HCT116 (cell line): ENCODE measurements at regions not wholly inside any gene's neighbourhood (a gene's known extent, or its start where the extent isn't known, plus 50 kb on each side); places are given as distances from the start of the nearest gene placed in this dataset.

Source experiments
- ATAC-seq: fragments of 200-7000 bp; cut with Tn5 transposase; 2 replicates; pipeline ENCODE4 v1.9.1; 2020; ENCODE audit warnings: mild to moderate bottlenecking, moderate library complexity
- BruUV-seq: library from RNA; stranded (reverse); fragments of 400-500 nt; replicated peaks from 2 replicates; lab custom pipeline; 2021; lab: Mats Ljungman, UMichigan
- CTCF ChIA-PET: fragments of 300-600 bp; sonication (Branson Sonifier 250); formaldehyde crosslinking; loops from one replicate; lab custom pipeline; 2021; ENCODE audit warnings: antibody characterized with exemption; lab: Charles Lee
- POLR2A ChIA-PET: fragments of 300-600, 350-600 bp; sonication (Branson Sonifier 250); formaldehyde crosslinking; loops from one replicate; lab custom pipeline; 2021; ENCODE audit warnings: antibody characterized with exemption; lab: Charles Lee
- RAD21 ChIA-PET, 2 experiments: fragments of 300-600 bp; sonication (Branson Sonifier 250); formaldehyde crosslinking; loops; one replicate each; lab custom pipeline; 2023; ENCODE audit warnings: low total read pairs in 2 of 2; ENCODE audit not compliant: uncharacterized antibody in 2 of 2, unreplicated experiment in 2 of 2, low non-redundant PET in 1 of 2; lab: Charles Lee
- DNase-seq: peaks from one replicate; pipeline ENCODE4 v3.0.0-alpha.2; 2010; ENCODE audit warnings: low read depth, low spot score
- H2AFZ ChIP-seq: fragments of 200-600 bp; shearing (Covaris generic), sonication (generic); 2 replicates; pipeline ENCODE4 v1.6.1; 2017; ENCODE audit warnings: low read depth, mixed run types, mixed read lengths, antibody characterized with exemption, low read length; ENCODE audit not compliant: poor library complexity, severe bottlenecking
- H3K27ac ChIP-seq: 2 replicates; pipeline ENCODE4 v1.5.1; 2012; ENCODE audit warnings: low read depth, low read length
- H3K27me3 ChIP-seq: fragments of 200-600 bp; sonication (generic); 2 replicates; pipeline ENCODE4 v1.6.1; 2016; ENCODE audit warnings: mixed run types, low read length, mixed read lengths; ENCODE audit not compliant: insufficient read depth
- H3K36me3 ChIP-seq, 2 experiments: fragments of 200-500 bp in 1 of 2; fragments of 200-600 bp in 1 of 2; sonication (Bioruptor generic) in 1 of 2; sonication (generic) in 1 of 2; 2 replicates each; pipeline versions ENCODE4 v1.5.1 to v1.6.1; 2014 to 2016; ENCODE audit warnings: low read length in 2 of 2, inconsistent platforms in 1 of 2, mixed read lengths in 1 of 2, mixed run types in 1 of 2; ENCODE audit not compliant: insufficient read depth in 2 of 2, control insufficient read depth in 1 of 2
- H3K4me1 ChIP-seq, 2 experiments: fragments of 200-600 bp in 1 of 2; sonication (generic) in 1 of 2; 2 replicates each; pipeline versions ENCODE4 v1.5.1 to v1.6.1; 2012 to 2017; ENCODE audit warnings: low read length in 2 of 2, inconsistent platforms in 1 of 2, mild to moderate bottlenecking in 1 of 2, mixed read lengths in 1 of 2, mixed run types in 1 of 2, moderate library complexity in 1 of 2; ENCODE audit not compliant: insufficient read depth in 2 of 2, control insufficient read depth in 1 of 2
- H3K4me2 ChIP-seq: fragments of 200-600 bp; sonication (generic); 2 replicates; pipeline ENCODE4 v1.6.1; 2017; ENCODE audit warnings: mixed run types, low read length, mixed read lengths
- H3K4me3 ChIP-seq, 2 experiments: fragments of 200-600 bp in 1 of 2; sonication (generic) in 1 of 2; replicated peaks in 1 of 2; 2 replicates each; pipeline ENCODE4 v1.5.1; 2011 to 2016; ENCODE audit warnings: low read length in 2 of 2, control low read depth in 1 of 2, low read depth in 1 of 2, mild to moderate bottlenecking in 1 of 2, mixed read lengths in 1 of 2, mixed run types in 1 of 2
- H3K79me2 ChIP-seq: fragments of 200-600 bp; sonication (generic); 2 replicates; pipeline ENCODE4 v1.6.1; 2017; ENCODE audit warnings: mild to moderate bottlenecking, mixed run types, low read length, moderate library complexity, mixed read lengths; ENCODE audit not compliant: insufficient read depth
- H3K9ac ChIP-seq: fragments of 200-600 bp; sonication (generic); 2 replicates; pipeline ENCODE4 v1.6.1; 2016; ENCODE audit warnings: low read length, mixed read lengths
- H3K9me2 ChIP-seq: fragments of 200-600 bp; sonication (generic), shearing (Covaris generic); 2 replicates; pipeline ENCODE4 v1.6.1; 2017; ENCODE audit warnings: mixed run types, mild to moderate bottlenecking, moderate library complexity; ENCODE audit not compliant: insufficient read depth
- H3K9me3 ChIP-seq, 2 experiments: fragments of 200-500 bp in 1 of 2; fragments of 200-600 bp in 1 of 2; sonication (Bioruptor generic) in 1 of 2; sonication (generic) in 1 of 2; 2 replicates each; pipeline ENCODE4 v1.6.1; 2014 to 2017; ENCODE audit warnings: low read length in 2 of 2, mixed read lengths in 2 of 2, inconsistent platforms in 1 of 2, low read depth in 1 of 2, mild to moderate bottlenecking in 1 of 2, mixed run types in 1 of 2, moderate library complexity in 1 of 2; ENCODE audit not compliant: control insufficient read depth in 1 of 2, insufficient read depth in 1 of 2
- H4K20me1 ChIP-seq: fragments of 200-600 bp; sonication (generic), shearing (Covaris generic); 2 replicates; pipeline ENCODE4 v1.6.1; 2017; ENCODE audit warnings: mixed run types, mild to moderate bottlenecking, moderate library complexity; ENCODE audit not compliant: insufficient read depth
- ATF3 ChIP-seq: IDR thresholded peaks from 2 replicates; pipeline ENCODE4 v1.6.1; 2012
- CBX3 ChIP-seq: IDR thresholded peaks from 2 replicates; pipeline ENCODE4 v1.6.1; 2012; ENCODE audit warnings: low read depth
- EGR1 ChIP-seq: IDR thresholded peaks from 2 replicates; pipeline ENCODE4 v1.6.1; 2012; ENCODE audit warnings: low read depth
- ELF1 ChIP-seq: IDR thresholded peaks from 2 replicates; pipeline ENCODE4 v1.6.1; 2012; ENCODE audit warnings: low read depth, borderline replicate concordance
- EZH2 ChIP-seq: fragments of 200-600 bp; sonication (generic); IDR thresholded peaks from 2 replicates; pipeline ENCODE4 v1.6.1; 2017; ENCODE audit warnings: antibody characterized with exemption, mixed run types
- EZH2phosphoT487 ChIP-seq: fragments of 200-600 bp; IDR thresholded peaks from 2 replicates; pipeline ENCODE4 v1.6.1; 2018; ENCODE audit warnings: antibody characterized with exemption, borderline replicate concordance
- FOSL1 ChIP-seq: IDR thresholded peaks from 2 replicates; pipeline ENCODE4 v1.6.1; 2012; ENCODE audit warnings: low read depth
- JUND ChIP-seq: IDR thresholded peaks from 2 replicates; pipeline ENCODE4 v1.6.1; 2012
- POLR2A ChIP-seq: IDR thresholded peaks from 2 replicates; pipeline ENCODE4 v1.7.0; 2011; ENCODE audit warnings: borderline replicate concordance; ENCODE audit not compliant: insufficient read depth, insufficient read length; ENCODE audit errors: extremely low read depth
- POLR2AphosphoS5 ChIP-seq: IDR thresholded peaks from 2 replicates; pipeline ENCODE4 v1.6.1; 2011; ENCODE audit warnings: mild to moderate bottlenecking, low read depth, low read length, moderate library complexity
- REST ChIP-seq: IDR thresholded peaks from 2 replicates; pipeline ENCODE4 v1.6.1; 2012; ENCODE audit warnings: low read depth
- SIN3A ChIP-seq: IDR thresholded peaks from 2 replicates; pipeline ENCODE4 v1.6.1; 2012; ENCODE audit warnings: low read depth
- SRF ChIP-seq: IDR thresholded peaks from 2 replicates; pipeline ENCODE4 v1.6.1; 2012; ENCODE audit warnings: low read depth
- TCF7L2 ChIP-seq: IDR thresholded peaks from 2 replicates; pipeline ENCODE4 v1.7.0; 2011; ENCODE audit warnings: borderline replicate concordance, inconsistent platforms; ENCODE audit not compliant: insufficient read depth, insufficient read length; ENCODE audit errors: extremely low read depth
- YY1 ChIP-seq: IDR thresholded peaks from 2 replicates; pipeline ENCODE4 v1.6.1; 2011; ENCODE audit warnings: low read length, low read depth, moderate library complexity, mild to moderate bottlenecking; ENCODE audit not compliant: insufficient replicate concordance; ENCODE audit errors: extremely low read depth
- ZBTB33 ChIP-seq: IDR thresholded peaks from 2 replicates; pipeline ENCODE4 v1.6.1; 2011; ENCODE audit warnings: mild to moderate bottlenecking, low read length, moderate library complexity; ENCODE audit not compliant: insufficient replicate concordance; ENCODE audit errors: extremely low read depth
- ZNF274 ChIP-seq: fragments of 200-500 bp; sonication (Bioruptor generic); IDR thresholded peaks from 2 replicates; pipeline ENCODE4 v1.6.1; 2014; ENCODE audit warnings: mild to moderate bottlenecking, low read depth, low read length, inconsistent platforms
- intact Hi-C: fragments of 100-400 bp; cut with micrococcal nuclease; formaldehyde crosslinking; loops from 2 replicates; pipeline ENCODE4 v1.10.0; 2022
- TF ChIP-seq, protein P1 (sequence below): IDR thresholded peaks from 2 replicates; pipeline ENCODE4 v1.6.1; 2012

GRCh38 chr20:7696311-7696710, 243.9 kb downstream of the HAO1 start:
- Histone ChIP-seq H3K4me2 (no peak overlapping the region), H3K9ac (no peak overlapping the region), H4K20me1 (no peaks in the 10 kb centered on the region), H3K27ac (no peak overlapping the region), H3K27me3 (no peaks in the 10 kb centered on the region), H3K4me3 (no peak overlapping the region), H3K79me2 (no peaks in the 10 kb centered on the region), H3K4me1 (no peaks in the 10 kb centered on the region), H3K9me2 (no peaks in the 10 kb centered on the region), H3K9me3 (peaks cover 0 to 10% of the 10 kb centered on the region in 2 experiments; a peak in 2 of 4 replicates), H2AFZ (no peak overlapping the region), H3K36me3 (no peaks in the 10 kb centered on the region)
- ATAC-seq = no peak
- DNase-seq = no peak
- ChIA-PET RAD21 (no interaction called here), POLR2A (no interaction called here), CTCF (no interaction called here)
- BruUV-seq = no TSS peak
- TF ChIP-seq EZH2 (no peak), ZNF274 (no peak), SRF (no peak), REST (no peak), POLR2AphosphoS5 (no peak), EZH2phosphoT487 (no peak), JUND (no peak), POLR2A (no peak), SIN3A (no peak), ELF1 (no peak), ZBTB33 (no peak), EGR1 (no peak), YY1 (no peak), TCF7L2 (no peak), CBX3 (no peak), FOSL1 (no peak), ATF3 (no peak)
- TF ChIP-seq, protein P1, sequence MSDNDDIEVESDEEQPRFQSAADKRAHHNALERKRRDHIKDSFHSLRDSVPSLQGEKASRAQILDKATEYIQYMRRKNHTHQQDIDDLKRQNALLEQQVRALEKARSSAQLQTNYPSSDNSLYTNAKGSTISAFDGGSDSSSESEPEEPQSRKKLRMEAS = no peak
- intact Hi-C loops = no loop called here
